ENCODE measurements at regions not wholly inside any gene's neighbourhood (a gene's known extent, or its start where the extent isn't known, plus 50 kb on each side); places are given as distances from the start of the nearest gene placed in this dataset.

- no peak for TF ChIP-seq MYBL2 (CRISPR knock-in tag; IDR thresholded peaks at IDR 0.05)
- TF ChIP-seq IRF2 (CRISPR knock-in tag; IDR thresholded peaks at IDR 0.05; ENCODE audit: borderline replicate concordance, low read depth): no peak
- no peak for TF ChIP-seq ZBTB43 (CRISPR knock-in tag; IDR thresholded peaks at IDR 0.05)
Observed at GRCh38 chr2:78576409-78576808, 449.1 kb upstream of the REG3G start (continued).

- H3K4me1 Mint-ChIP-seq: peaks cover 4% of the 10 kb centered on the region; the same call in 1 of the 2 replicates
- ChIA-PET CTCF (no interaction called here), POLR2A (interaction anchor here (0.6 kb wide), 1 partner anchor 39 kb away, joined by 3 read pairs; no protein-coding TSS in a partner anchor)
- H3K36me3 Mint-ChIP-seq: no peaks in the 10 kb centered on the region
- ATAC-seq (no peak), DNase-seq (ENCODE audit: low spot score) (no peak)
- H3K4me3 Mint-ChIP-seq: no peak overlapping the region
- H3K27ac Mint-ChIP-seq: no peak overlapping the region
- H3K9me3 Mint-ChIP-seq: no peaks in the 10 kb centered on the region
- TF ChIP-seq ZMAT4 (CRISPR knock-in tag; IDR thresholded peaks at IDR 0.05): no peak
- no peaks in the 10 kb centered on the region for H3K27me3 Mint-ChIP-seq (ENCODE audit: low read depth)
Observed at GRCh38 chr2:78585871-78586270, 439.6 kb upstream of the REG3G start.

- CTCF ChIA-PET: no interaction called here
- Mint-ChIP-seq H3K27ac (no peak overlapping the region; the same call in 1 of the 2 replicates), H3K36me3 (no peaks in the 10 kb centered on the region), H3K9me3 (no peaks in the 10 kb centered on the region), H3K4me3 (no peak overlapping the region), H3K4me1 (peaks cover 4% of the 10 kb centered on the region; the same call in 1 of the 2 replicates), H3K27me3 (ENCODE audit: low read depth) (no peaks in the 10 kb centered on the region)
- no peak for DNase-seq (ENCODE audit: low spot score)
- no peak for ATAC-seq
- POLR2A ChIA-PET: interaction anchor here (0.6 kb wide), 1 partner anchor 39 kb away, joined by 3 read pairs; no protein-coding TSS in a partner anchor
- TF ChIP-seq ZBTB21 (CRISPR knock-in tag; IDR thresholded peaks at IDR 0.05; ENCODE audit: borderline replicate concordance) (no peak), USF1 (CRISPR knock-in tag; IDR thresholded peaks at IDR 0.05) (no peak), ZNF425 (CRISPR knock-in tag; conservative IDR thresholded peaks at IDR 0.05) (no peak), E2F4 (CRISPR knock-in tag; IDR thresholded peaks at IDR 0.05; ENCODE audit: borderline replicate concordance, low read depth) (no peak), ARID4B (CRISPR knock-in tag; IDR thresholded peaks at IDR 0.05; ENCODE audit: borderline replicate concordance) (no peak)
Observed at GRCh38 chr2:78586316-78586715, 439.2 kb upstream of the REG3G start.
